Lower leg skin (tissue), 4 donors: ENCODE measurements at regions not wholly inside any gene's neighbourhood (a gene's known extent, or its start where the extent isn't known, plus 50 kb on each side); places are given as distances from the start of the nearest gene placed in this dataset.
A peak's percentile ranks its signal among the peaks of the same experiment; 100 is the strongest.

Experiments
- DNase-seq, 2 donors: peaks; one replicate each; pipeline ENCODE4 v3.0.0-alpha.2; 2019; ENCODE audit warnings: low spot score in 2 of 2
- H3K4me3 ChIP-seq: fragments of 200-600 bp; sonication (generic); 2 replicates; pipeline ENCODE4 v1.5.1; 2017; ENCODE audit warnings: mild to moderate bottlenecking, low read depth; ENCODE audit not compliant: poor library complexity, severe bottlenecking
- POLR2A ChIP-seq, 2 donors: fragments of 450-650 bp; IDR thresholded peaks; one replicate each; pipeline ENCODE4 v1.6.1; 2016 to 2017; ENCODE audit warnings: antibody characterized with exemption in 2 of 2, mild to moderate bottlenecking in 1 of 2, moderate library complexity in 1 of 2
- WGBS, 2 donors: methylation state at CpG; one replicate each; pipeline ENCODE4 v1.1.5; 2018; 5-methylcytosine and 5-hydroxymethylcytosine counted together
- intact Hi-C: fragments of 100-400 bp; cut with DNase I; formaldehyde crosslinking; loops from one replicate; pipeline ENCODE4 v1.15.0; 2023; ENCODE audit warnings: low total_unique reads
- TF ChIP-seq, protein P1 (sequence below), 3 donors: fragments of 450-650 bp; IDR thresholded peaks; one replicate each; pipeline ENCODE4 v1.5.1; 2016; ENCODE audit warnings: antibody characterized with exemption in 3 of 3, mild to moderate bottlenecking in 3 of 3, moderate library complexity in 2 of 3

DNA sequence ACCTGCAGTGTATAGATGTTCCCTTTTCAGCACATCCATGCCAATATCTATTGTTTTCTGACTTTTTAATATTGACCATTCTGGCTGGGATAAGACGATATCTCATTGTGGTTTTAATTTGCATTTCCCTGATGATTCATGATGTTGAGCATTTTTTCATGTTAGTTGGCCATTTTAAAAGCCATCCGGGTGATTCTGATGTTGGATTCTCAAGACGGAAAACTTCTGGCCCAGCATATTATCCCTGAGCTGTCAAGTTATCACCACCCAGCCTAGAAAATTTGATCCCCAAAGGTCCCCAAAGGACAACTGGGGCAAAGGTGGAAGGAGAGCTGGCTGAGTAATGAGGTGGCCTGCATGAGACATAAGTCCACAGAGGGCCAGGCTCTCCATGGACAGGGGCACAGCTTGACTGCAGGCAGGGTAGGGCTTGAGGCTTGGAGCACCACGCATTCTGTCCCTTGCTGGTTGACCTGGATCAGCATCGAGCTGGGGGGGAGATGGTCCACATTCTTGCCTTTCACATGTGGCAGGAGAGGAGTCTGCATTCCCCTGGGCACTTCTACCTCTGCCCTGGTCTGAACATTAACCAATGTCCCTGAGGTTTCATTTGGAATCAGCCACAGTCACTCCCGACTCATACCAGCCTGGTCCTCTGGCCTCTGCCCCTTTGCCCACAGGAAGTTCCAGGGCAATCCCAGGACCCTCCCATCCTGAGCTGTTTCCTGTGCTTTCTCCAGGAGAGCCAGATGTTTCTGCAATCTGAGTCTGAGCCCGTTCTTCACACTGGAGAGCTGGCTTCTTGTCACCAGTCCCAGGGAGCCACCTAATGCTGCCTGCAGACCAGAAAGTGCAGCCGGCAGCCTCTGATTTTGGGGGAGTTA, 69.2 kb downstream of the ISG20 start:
- 47 to 55% methylated on average over 8 of the region's 8 CpGs for WGBS, 2 donors
- no peak for DNase-seq
- TF ChIP-seq POLR2A (IDR thresholded peaks at IDR 0.05) = no peak
- TF ChIP-seq, protein P1, sequence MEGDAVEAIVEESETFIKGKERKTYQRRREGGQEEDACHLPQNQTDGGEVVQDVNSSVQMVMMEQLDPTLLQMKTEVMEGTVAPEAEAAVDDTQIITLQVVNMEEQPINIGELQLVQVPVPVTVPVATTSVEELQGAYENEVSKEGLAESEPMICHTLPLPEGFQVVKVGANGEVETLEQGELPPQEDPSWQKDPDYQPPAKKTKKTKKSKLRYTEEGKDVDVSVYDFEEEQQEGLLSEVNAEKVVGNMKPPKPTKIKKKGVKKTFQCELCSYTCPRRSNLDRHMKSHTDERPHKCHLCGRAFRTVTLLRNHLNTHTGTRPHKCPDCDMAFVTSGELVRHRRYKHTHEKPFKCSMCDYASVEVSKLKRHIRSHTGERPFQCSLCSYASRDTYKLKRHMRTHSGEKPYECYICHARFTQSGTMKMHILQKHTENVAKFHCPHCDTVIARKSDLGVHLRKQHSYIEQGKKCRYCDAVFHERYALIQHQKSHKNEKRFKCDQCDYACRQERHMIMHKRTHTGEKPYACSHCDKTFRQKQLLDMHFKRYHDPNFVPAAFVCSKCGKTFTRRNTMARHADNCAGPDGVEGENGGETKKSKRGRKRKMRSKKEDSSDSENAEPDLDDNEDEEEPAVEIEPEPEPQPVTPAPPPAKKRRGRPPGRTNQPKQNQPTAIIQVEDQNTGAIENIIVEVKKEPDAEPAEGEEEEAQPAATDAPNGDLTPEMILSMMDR (IDR thresholded peaks at IDR 0.05) = no peak
- no peak overlapping the region for H3K4me3 ChIP-seq
- intact Hi-C loops = no loop called here

DNA sequence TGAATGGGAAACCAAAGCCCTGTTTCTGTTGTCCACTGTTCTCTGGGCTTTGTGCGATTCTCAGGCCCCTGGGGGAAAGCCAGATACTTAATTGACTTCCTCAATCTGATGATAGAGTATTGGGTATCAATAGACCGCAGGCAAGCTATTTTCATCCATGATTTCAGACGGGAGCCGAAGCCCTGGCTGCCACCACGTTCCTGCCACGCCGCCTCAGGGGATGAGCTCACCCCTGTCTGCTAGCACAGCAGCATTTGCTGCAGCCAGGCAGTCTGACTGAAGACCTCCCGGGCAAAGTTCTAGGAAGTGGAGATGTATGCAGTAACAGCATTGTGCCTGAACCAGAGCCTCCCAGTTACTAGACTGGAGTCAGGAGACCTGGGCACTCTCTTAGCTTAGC, 69.8 kb downstream of the ISG20 start:
- WGBS, 2 donors = 42 to 43% methylated on average over 8 of the region's 8 CpGs
- intact Hi-C loops = no loop called here
- DNase-seq = no peak
- TF ChIP-seq, protein P1 (IDR thresholded peaks at IDR 0.05) = no peak
- TF ChIP-seq POLR2A (IDR thresholded peaks at IDR 0.05) = no peak
- no peak overlapping the region for H3K4me3 ChIP-seq

DNA sequence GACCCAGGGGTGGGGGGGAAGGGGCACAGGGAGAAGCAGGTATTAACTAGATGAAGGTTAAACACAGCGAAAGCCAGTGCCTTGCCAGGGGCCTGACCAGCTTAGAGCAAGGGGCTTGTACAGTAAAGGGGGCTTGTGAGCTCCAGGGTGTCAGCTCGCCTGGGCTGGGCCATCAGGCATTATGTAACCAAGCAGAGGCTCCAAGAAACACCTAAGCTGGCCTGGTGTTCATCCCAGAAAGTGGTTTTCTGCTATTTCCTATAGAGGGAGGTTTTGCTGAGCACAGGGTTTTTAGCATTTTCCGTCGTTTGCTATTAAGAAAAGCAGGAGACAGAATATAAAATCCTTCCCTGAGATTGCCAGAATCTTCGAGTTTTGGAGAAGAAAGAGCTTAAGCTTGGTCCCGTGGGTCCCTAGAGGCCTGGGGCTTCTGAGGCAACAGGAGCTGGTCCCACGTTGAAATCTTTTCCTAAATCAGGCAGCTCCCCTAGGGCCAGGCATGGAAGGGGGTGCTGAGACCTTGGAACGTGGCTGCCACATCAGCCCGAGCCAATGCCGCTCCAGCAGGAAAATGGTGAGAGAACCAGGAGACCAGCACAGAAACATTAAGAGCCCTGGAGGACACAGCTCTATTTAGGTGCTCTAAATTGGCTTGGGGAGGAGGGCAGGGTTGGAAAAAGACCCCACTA, 71.4 kb downstream of the ISG20 start:
- DNase-seq = peak in 1 of 2 donors; percentile 31
- intact Hi-C loops = no loop called here
- TF ChIP-seq, protein P1 (IDR thresholded peaks at IDR 0.05) = no peak
- no peak for TF ChIP-seq POLR2A (IDR thresholded peaks at IDR 0.05)
- WGBS, 2 donors = 71 to 77% methylated on average over 10 of the region's 10 CpGs
- H3K4me3 ChIP-seq = no peak overlapping the region

DNA sequence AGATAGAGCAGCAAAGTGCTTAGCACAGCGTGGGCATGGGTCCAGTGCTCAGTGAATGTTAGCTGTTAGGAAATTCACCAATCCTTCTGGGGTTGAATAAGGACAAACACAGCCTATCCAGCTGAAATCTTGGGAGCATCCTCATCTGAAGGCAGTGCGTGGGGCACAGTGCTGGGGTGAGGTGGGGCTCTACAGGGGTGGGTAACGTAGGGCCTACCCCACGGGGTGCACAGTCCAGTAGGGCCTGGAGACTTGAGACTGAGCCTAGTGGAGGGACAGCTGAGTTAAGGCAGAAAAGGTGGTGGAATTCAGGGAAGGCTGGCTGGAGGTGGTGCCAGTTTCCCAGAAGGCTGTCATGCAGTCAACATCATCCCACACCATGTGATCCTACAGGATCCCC, 73.0 kb downstream of the ISG20 start:
- H3K4me3 ChIP-seq = no peak overlapping the region
- no peak for TF ChIP-seq POLR2A (IDR thresholded peaks at IDR 0.05)
- TF ChIP-seq, protein P1 (IDR thresholded peaks at IDR 0.05) = no peak
- WGBS, 2 donors = 69 to 73% methylated on average over 4 of the region's 4 CpGs
- DNase-seq = peak in 1 of 2 donors; percentile 59
- intact Hi-C loops = no loop called here

DNA sequence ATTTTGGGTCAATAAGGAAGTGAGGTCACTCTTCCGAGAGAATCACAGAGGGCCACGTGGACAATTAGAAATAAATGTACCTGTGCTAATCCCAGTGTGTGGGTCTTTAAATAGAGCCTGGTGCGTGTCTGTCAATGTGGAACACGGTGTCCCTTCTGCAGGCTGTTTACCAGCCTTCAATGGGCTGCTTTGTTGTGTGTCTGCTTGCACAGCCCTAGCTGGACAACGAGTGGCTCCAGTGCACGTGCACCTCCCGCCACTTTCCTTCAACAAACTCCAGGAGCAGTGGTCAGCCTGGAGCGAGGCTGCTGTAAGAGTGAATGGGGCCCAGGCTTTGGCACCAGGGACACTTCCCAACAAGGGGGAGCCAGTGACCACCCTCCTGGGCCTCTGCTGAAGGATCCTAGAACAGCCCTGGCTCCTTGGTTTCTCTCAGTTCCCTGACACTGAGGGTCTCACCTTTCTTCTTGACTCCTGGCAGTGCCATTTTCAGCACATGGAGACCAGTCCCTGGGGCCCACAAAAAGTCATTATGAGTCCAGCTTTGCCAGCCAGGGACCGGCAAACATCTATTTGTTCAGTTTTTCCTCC, 76.1 kb downstream of the ISG20 start:
- H3K4me3 ChIP-seq = no peak overlapping the region
- peak in 1 of 2 donors; percentile 82 for DNase-seq
- intact Hi-C loops = no loop called here
- TF ChIP-seq, protein P1 (IDR thresholded peaks at IDR 0.05) = no peak
- no peak for TF ChIP-seq POLR2A (IDR thresholded peaks at IDR 0.05)
- WGBS, 2 donors = 76 to 77% methylated on average over 9 of the region's 9 CpGs
